Left lung (tissue), 4 donors: ENCODE measurements at regions not wholly inside any gene's neighbourhood (a gene's known extent, or its start where the extent isn't known, plus 50 kb on each side); places are given as distances from the start of the nearest gene placed in this dataset.

Experiments
- ATAC-seq: fragments of 200-7000 bp; cut with Tn5 transposase; one replicate; pipeline ENCODE4 v1.9.1; 2020; ENCODE audit warnings: moderate library complexity
- DNase-seq, 4 donors: peaks; one replicate each; pipeline ENCODE4 v3.0.0-alpha.2; 2013 to 2020
- H3K27ac ChIP-seq, 2 donors: fragments of 200-600 bp; sonication (generic) in 1 of 2; one replicate each; pipeline versions ENCODE4 v1.5.0 to v1.8.0; 2020 to 2021
- H3K27me3 ChIP-seq, 2 donors: fragments of 200-600 bp; sonication (generic) in 1 of 2; one replicate each; pipeline versions ENCODE4 v1.5.0 to v1.8.0; 2020 to 2021
- H3K36me3 ChIP-seq, 2 donors: fragments of 200-600 bp; sonication (generic) in 1 of 2; one replicate each; pipeline versions ENCODE4 v1.5.0 to v1.8.0; 2020 to 2021
- H3K4me1 ChIP-seq, 2 donors: fragments of 200-600 bp; one replicate each; pipeline ENCODE4 v1.8.0; 2021
- H3K4me3 ChIP-seq, 2 donors: fragments of 200-600 bp; sonication (generic) in 1 of 2; one replicate each; pipeline versions ENCODE4 v1.5.0 to v1.8.0; 2020 to 2021; ENCODE audit warnings: mild to moderate bottlenecking in 1 of 2
- H3K9me3 ChIP-seq, 2 donors: fragments of 200-600 bp; sonication (generic) in 1 of 2; one replicate each; pipeline versions ENCODE4 v1.5.0 to v1.8.0; 2020 to 2021
- intact Hi-C, 2 donors: fragments of 100-400 bp; cut with DNase I; formaldehyde crosslinking; loops; one replicate each; pipeline versions ENCODE4 v1.11.2 to v1.14.2; 2022
- TF ChIP-seq, protein P1 (sequence below), 2 donors: fragments of 200-600 bp; sonication (generic) in 1 of 2; IDR thresholded peaks; one replicate each; pipeline versions ENCODE4 v1.5.0 to v1.8.0; 2021; ENCODE audit warnings: antibody characterized with exemption in 2 of 2
- donor health status: DM: no; HTN: yes; CAD: no.
- donor health status: DM: no; HTN: no; CAD: no.

DNA sequence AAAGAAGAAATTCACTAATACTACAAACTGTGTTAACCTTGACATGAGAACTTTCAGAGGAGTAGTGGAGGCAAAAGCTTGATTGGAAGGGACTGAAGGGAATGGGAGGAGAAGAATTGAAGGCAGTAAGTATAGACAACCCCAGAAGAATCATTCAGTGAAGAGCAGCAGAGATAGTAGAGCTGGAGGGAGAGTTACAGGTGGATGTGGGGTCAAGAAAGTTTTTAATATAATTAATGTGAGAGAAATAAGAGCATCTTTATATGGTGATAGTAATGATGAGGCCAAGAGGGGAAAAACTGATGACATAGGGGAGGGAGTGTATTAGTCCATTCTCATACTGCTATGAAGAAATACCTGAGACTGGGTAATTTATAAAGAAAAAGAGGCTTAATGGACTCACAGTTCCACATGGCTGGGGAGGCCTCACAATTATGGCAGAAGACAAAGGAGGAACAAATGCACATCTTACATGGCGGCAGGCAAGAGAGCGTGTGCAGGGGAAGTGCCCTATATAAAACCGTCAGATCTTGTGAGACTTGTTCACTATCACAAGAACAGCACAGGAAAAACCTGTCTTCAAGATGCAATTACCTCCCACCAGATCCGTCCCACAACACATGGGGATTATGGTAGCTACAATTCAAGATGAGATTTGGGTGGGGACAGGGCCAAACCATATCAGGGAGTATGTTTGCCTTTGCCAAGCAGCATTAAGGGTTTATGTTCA is 88.3 kb upstream of the PIK3CG start:
- no peaks in the 10 kb centered on the region for H3K27me3 ChIP-seq
- no peak for ATAC-seq
- TF ChIP-seq, protein P1, sequence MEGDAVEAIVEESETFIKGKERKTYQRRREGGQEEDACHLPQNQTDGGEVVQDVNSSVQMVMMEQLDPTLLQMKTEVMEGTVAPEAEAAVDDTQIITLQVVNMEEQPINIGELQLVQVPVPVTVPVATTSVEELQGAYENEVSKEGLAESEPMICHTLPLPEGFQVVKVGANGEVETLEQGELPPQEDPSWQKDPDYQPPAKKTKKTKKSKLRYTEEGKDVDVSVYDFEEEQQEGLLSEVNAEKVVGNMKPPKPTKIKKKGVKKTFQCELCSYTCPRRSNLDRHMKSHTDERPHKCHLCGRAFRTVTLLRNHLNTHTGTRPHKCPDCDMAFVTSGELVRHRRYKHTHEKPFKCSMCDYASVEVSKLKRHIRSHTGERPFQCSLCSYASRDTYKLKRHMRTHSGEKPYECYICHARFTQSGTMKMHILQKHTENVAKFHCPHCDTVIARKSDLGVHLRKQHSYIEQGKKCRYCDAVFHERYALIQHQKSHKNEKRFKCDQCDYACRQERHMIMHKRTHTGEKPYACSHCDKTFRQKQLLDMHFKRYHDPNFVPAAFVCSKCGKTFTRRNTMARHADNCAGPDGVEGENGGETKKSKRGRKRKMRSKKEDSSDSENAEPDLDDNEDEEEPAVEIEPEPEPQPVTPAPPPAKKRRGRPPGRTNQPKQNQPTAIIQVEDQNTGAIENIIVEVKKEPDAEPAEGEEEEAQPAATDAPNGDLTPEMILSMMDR (IDR thresholded peaks at IDR 0.05), result no peak

DNA sequence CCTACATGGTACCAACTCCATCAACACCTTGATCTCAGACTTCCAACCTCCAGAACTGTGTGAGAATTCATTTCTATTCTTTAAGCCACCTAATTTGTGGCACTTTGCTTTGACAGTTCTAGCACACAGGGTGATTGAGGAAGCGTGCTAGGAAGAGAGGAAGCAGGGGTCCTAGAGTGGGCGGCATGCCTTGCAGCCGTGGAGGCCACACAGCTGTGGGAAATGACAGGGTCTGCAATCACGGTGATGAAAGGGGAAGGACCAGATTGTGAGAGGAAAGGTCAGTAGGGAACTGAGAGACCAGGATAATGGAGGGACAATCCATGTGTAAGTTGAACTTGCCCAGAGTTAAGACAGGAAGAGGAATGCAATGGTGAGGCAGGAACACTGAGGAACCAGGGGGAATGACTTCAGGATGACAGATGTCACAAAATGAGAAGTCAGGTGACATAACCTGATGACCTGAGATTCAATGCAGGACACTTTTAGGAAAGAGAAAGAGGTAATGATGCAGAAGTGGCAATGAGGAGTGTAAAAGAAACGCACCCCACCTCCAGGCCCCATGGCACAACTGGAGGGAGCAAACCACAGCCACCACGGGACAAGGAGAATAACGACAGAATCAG is 87.3 kb upstream of the PIK3CG start:
- intact Hi-C loops, result no loop called here
- ATAC-seq (no peak), DNase-seq (no peak)
- Histone ChIP-seq H3K9me3 (no peaks in the 10 kb centered on the region), H3K27me3 (no peaks in the 10 kb centered on the region), H3K27ac (no peak overlapping the region), H3K36me3 (no peaks in the 10 kb centered on the region), H3K4me1 (peaks cover 0 to 2% of the 10 kb centered on the region in 2 donors), H3K4me3 (no peak overlapping the region)
- TF ChIP-seq, protein P1 (IDR thresholded peaks at IDR 0.05), result no peak

More for the DNA sequence above, 88.3 kb upstream of the PIK3CG start:
- no peak for DNase-seq
- no peaks in the 10 kb centered on the region for H3K9me3 ChIP-seq
- peaks cover 0 to 8% of the 10 kb centered on the region in 2 donors for H3K4me1 ChIP-seq
- intact Hi-C loops, result no loop called here
- H3K4me3 ChIP-seq, result no peak overlapping the region
- no peaks in the 10 kb centered on the region for H3K36me3 ChIP-seq
- no peak overlapping the region for H3K27ac ChIP-seq

DNA sequence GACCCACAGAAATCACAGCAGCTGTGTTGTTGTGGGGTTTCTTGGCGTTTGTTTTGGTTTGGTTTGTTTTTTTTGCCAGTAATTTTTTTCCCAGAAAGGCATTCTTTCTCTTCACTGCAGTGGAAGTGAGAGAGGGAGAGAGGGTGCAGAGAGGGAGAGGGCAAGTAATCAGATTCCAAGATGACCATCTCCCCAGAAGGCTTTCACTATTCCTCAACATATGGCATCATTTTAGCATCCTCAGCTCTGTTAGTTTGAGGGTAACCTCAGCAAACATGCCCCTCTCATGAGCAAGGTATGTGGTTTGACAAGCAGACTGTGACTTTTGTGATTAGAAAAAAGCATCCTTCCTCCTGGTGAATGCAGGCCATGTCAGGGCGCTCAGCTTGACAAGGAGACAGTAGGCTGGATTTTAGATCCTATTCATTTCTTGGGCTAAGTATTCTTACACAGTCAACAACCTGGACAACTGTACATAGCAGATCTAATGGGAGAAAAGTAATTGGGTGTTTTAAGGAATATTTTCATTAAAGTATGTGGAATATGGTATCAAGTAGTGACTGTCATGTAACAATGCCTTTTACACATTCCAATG is 86.3 kb upstream of the PIK3CG start:
- TF ChIP-seq, protein P1 (IDR thresholded peaks at IDR 0.05), result no peak
- Histone ChIP-seq H3K4me3 (no peak overlapping the region), H3K4me1 (no peaks in the 10 kb centered on the region), H3K27me3 (no peaks in the 10 kb centered on the region), H3K27ac (no peak overlapping the region), H3K36me3 (no peaks in the 10 kb centered on the region), H3K9me3 (no peaks in the 10 kb centered on the region)
- no peak for ATAC-seq
- intact Hi-C loops, result no loop called here
- DNase-seq, result no peak

DNA sequence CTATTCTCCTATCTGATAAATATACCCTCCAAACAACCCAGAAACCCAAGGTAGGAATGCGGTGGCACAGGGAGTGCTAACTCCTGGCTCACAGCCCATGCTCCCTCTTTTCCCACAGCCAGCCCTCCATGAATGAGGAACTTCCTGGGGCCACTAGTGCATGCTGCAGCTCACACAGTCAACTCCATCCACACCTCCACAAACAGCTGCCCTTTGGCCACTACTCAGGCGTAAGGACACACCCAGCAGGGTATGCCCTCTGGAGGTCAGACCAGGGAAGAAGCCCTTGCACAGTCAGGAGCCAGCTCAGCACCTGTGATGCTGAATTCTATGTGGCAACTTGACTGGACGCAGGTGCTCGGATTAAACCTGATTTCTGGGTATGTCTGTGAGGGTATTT is 85.2 kb upstream of the PIK3CG start:
- Histone ChIP-seq H3K27me3 (no peaks in the 10 kb centered on the region), H3K4me1 (no peaks in the 10 kb centered on the region), H3K27ac (no peak overlapping the region), H3K9me3 (no peaks in the 10 kb centered on the region), H3K4me3 (no peak overlapping the region), H3K36me3 (no peaks in the 10 kb centered on the region)
- ATAC-seq (peak; percentile 68), DNase-seq (no peak)
- intact Hi-C loops, result no loop called here
- TF ChIP-seq, protein P1 (IDR thresholded peaks at IDR 0.05), result no peak

DNA sequence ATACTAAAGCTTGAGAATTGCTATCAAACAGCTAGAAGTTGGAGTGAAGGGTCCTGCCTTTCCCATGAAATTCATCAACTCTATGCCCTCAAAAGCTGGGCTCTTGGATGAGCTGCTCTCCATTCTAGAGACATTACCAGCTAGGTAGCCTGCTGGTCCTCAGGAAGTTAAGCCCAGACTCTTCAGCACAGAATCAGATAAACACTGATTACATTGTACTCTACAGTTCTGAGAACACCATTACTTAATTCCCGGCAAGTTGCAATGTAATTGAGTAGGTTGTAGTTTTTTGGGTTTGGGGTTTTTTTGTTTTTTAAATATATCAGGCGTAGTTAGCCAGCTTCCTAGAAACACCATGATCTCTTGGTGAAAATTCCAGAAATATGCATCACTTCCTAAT is 84.1 kb upstream of the PIK3CG start:
- intact Hi-C loops, result no loop called here

More for the DNA sequence above, 84.1 kb upstream of the PIK3CG start:
- Histone ChIP-seq H3K9me3 (no peaks in the 10 kb centered on the region), H3K36me3 (no peaks in the 10 kb centered on the region), H3K4me3 (no peak overlapping the region), H3K4me1 (no peaks in the 10 kb centered on the region), H3K27me3 (no peaks in the 10 kb centered on the region), H3K27ac (no peak overlapping the region)
- no peak for DNase-seq
- ATAC-seq, result no peak
- TF ChIP-seq, protein P1 (IDR thresholded peaks at IDR 0.05), result no peak
